ENCODE measurements at regions not wholly inside any gene's neighbourhood (a gene's known extent, or its start where the extent isn't known, plus 50 kb on each side); places are given as distances from the start of the nearest gene placed in this dataset.

DNA sequence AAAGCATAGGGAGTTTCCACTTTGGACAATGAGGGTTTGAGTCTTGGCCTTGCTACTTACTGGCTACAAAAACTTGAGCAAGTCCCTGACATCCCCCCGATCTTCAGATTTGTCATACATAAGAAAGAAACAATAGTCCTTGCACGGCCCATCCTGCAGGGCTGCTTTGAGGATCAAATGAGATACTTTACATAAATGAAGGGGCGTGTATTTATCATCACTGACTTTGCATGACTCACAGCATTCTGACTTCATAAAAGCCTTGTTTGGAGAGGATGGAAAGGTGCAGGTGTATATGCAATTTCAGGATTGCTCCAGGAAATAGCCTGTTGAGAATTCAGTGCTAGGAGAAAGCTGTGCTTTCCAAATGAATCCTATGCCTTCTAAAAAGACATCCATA, 465.0 kb upstream of the MAF start:
- Histone ChIP-seq H3K27ac (no peak overlapping the region), H3K4me3 (ENCODE audit: low read depth, low read length) (no peak overlapping the region), H3K4me2 (ENCODE audit: low read length) (no peak overlapping the region)

DNA sequence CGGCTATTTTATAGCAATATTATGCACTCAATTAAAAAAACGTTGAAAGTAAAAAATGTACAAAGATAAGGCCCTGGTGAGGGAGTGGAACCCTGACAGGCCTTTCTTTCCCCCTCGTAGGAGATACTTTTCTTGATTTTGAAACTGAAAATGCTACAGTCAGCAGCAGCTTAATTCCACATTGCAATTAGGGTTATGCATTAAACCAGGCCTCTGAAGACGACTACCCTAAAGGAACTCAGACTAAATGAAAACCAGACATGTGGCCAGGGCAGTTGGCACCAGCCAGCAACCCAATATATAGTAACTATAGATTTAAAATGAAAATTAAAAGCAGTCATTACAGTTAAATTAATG, 463.2 kb upstream of the MAF start:
- Histone ChIP-seq H3K27me3 (ENCODE audit: control insufficient read depth, insufficient read depth, low read length) (no peaks in the 10 kb centered on the region), H3K27ac (no peak overlapping the region), H3K79me2 (no peaks in the 10 kb centered on the region), H3K4me2 (ENCODE audit: low read length) (no peak overlapping the region), H3K4me3 (ENCODE audit: low read depth, low read length) (no peak overlapping the region), H3K9ac (no peak overlapping the region), H3K36me3 (ENCODE audit: control insufficient read depth, insufficient read depth, low read length) (no peaks in the 10 kb centered on the region), H2AFZ (no peak overlapping the region), H3K4me1 (no peaks in the 10 kb centered on the region), H3K9me3 (ENCODE audit: control insufficient read depth, low read length) (no peaks in the 10 kb centered on the region)
- TF ChIP-seq CTCF (IDR thresholded peaks at IDR 0.05): no peak

More for the DNA sequence above, 465.0 kb upstream of the MAF start:
- H3K9me3 ChIP-seq (ENCODE audit: control insufficient read depth, low read length): no peaks in the 10 kb centered on the region
- H3K79me2 ChIP-seq: no peaks in the 10 kb centered on the region
- no peak overlapping the region for H2AFZ ChIP-seq
- no peak overlapping the region for H3K9ac ChIP-seq
- H3K4me1 ChIP-seq: no peaks in the 10 kb centered on the region
- H3K36me3 ChIP-seq (ENCODE audit: control insufficient read depth, insufficient read depth, low read length): no peaks in the 10 kb centered on the region
- TF ChIP-seq CTCF (IDR thresholded peaks at IDR 0.05): no peak
- no peaks in the 10 kb centered on the region for H3K27me3 ChIP-seq (ENCODE audit: control insufficient read depth, insufficient read depth, low read length)

- H3K36me3 ChIP-seq (ENCODE audit: control insufficient read depth, insufficient read depth, low read length): no peaks in the 10 kb centered on the region
- H2AFZ ChIP-seq: no peak overlapping the region
- no peaks in the 10 kb centered on the region for H3K4me1 ChIP-seq
- H3K9ac ChIP-seq: no peak overlapping the region
- no peak for TF ChIP-seq CTCF (IDR thresholded peaks at IDR 0.05)
- H3K9me3 ChIP-seq (ENCODE audit: control insufficient read depth, low read length): no peaks in the 10 kb centered on the region
- no peaks in the 10 kb centered on the region for H3K27me3 ChIP-seq (ENCODE audit: control insufficient read depth, insufficient read depth, low read length)
- no peak overlapping the region for H3K27ac ChIP-seq
- H3K4me2 ChIP-seq (ENCODE audit: low read length): no peak overlapping the region
- H3K4me3 ChIP-seq (ENCODE audit: low read depth, low read length): no peak overlapping the region
- no peaks in the 10 kb centered on the region for H3K79me2 ChIP-seq
These were observed 462.6 kb upstream of the MAF start for GRCh38 chr16:80063031-80063712.

- no peaks in the 10 kb centered on the region for H3K36me3 ChIP-seq (ENCODE audit: control insufficient read depth, insufficient read depth, low read length)
- H3K27me3 ChIP-seq (ENCODE audit: control insufficient read depth, insufficient read depth, low read length): no peaks in the 10 kb centered on the region
- no peak overlapping the region for H2AFZ ChIP-seq
- H3K4me2 ChIP-seq (ENCODE audit: low read length): no peak overlapping the region
- TF ChIP-seq CTCF (IDR thresholded peaks at IDR 0.05): no peak
- H3K9ac ChIP-seq: no peak overlapping the region
- no peak overlapping the region for H3K4me3 ChIP-seq (ENCODE audit: low read depth, low read length)
- no peaks in the 10 kb centered on the region for H3K9me3 ChIP-seq (ENCODE audit: control insufficient read depth, low read length)
- H3K4me1 ChIP-seq: no peaks in the 10 kb centered on the region
- no peak overlapping the region for H3K27ac ChIP-seq
- no peaks in the 10 kb centered on the region for H3K79me2 ChIP-seq
These were observed 462.0 kb upstream of the MAF start for GRCh38 chr16:80062361-80063030.

DNA sequence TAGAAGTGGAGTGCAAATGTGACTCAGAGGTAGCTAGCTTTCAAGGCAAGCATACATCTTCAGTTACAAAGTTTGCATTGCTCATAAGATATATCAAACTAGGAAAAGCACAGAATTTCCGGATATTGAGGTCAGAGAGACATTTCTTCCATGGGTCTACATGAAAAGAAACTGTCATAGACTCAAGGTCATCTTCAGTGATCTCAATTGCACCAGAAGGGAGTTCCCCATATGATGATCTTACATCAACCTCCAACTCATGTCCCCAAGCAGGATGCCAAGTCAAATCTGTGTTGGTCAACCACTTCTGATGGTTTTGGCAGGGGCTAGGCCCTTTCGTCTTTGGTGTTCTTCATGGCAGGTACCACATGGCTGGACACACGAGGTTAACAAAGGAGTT, 459.9 kb upstream of the MAF start:
- H2AFZ ChIP-seq: no peak overlapping the region
- H3K27ac ChIP-seq: no peak overlapping the region
- H3K36me3 ChIP-seq (ENCODE audit: control insufficient read depth, insufficient read depth, low read length): no peaks in the 10 kb centered on the region
- no peaks in the 10 kb centered on the region for H3K9me3 ChIP-seq (ENCODE audit: control insufficient read depth, low read length)
- no peaks in the 10 kb centered on the region for H3K4me1 ChIP-seq
- TF ChIP-seq CTCF (IDR thresholded peaks at IDR 0.05): no peak
- H3K79me2 ChIP-seq: no peaks in the 10 kb centered on the region
- H3K4me2 ChIP-seq (ENCODE audit: low read length): no peak overlapping the region
- no peak overlapping the region for H3K4me3 ChIP-seq (ENCODE audit: low read depth, low read length)
- H3K27me3 ChIP-seq (ENCODE audit: control insufficient read depth, insufficient read depth, low read length): no peaks in the 10 kb centered on the region
- H3K9ac ChIP-seq: no peak overlapping the region

Measured in parathyroid adenoma (tissue), 2 donors.